DMS53 treated with DMSO at 0.1 percent for 48 hours (cell line): ENCODE measurements at regions not wholly inside any gene's neighbourhood (a gene's known extent, or its start where the extent isn't known, plus 50 kb on each side); places are given as distances from the start of the nearest gene placed in this dataset.

Source experiments
- DNase-seq: peaks from one replicate; lab custom pipeline; 2025; ENCODE audit not compliant: unreplicated experiment; lab: John Stamatoyannopoulos, UW

- DNase-seq, result no peak
These were observed 222.8 kb downstream of the PTPRC start for GRCh38 chr1:198861636-198862035.

- no peak for DNase-seq
These were observed 225.9 kb downstream of the PTPRC start for GRCh38 chr1:198864695-198865094.

- no peak for DNase-seq
These were observed 226.5 kb downstream of the PTPRC start for GRCh38 chr1:198865319-198865718.

GRCh38 chr1:198867182-198867581 is 228.3 kb downstream of the PTPRC start:
- no peak for DNase-seq

- peak; percentile 67 for DNase-seq
These were observed 234.9 kb downstream of the PTPRC start for GRCh38 chr1:198873696-198874230.

- no peak for DNase-seq
These were observed 237.6 kb downstream of the PTPRC start for GRCh38 chr1:198876371-198876871.

GRCh38 chr1:198878566-198878965 is 239.7 kb downstream of the PTPRC start:
- no peak for DNase-seq

- DNase-seq, result no peak
These were observed 241.0 kb downstream of the PTPRC start for GRCh38 chr1:198879711-198880306.

GRCh38 chr1:198880397-198880796 is 241.6 kb downstream of the PTPRC start:
- no peak for DNase-seq

GRCh38 chr1:198880818-198881597 is 242.2 kb downstream of the PTPRC start:
- peak; percentile 91 for DNase-seq

GRCh38 chr1:198883184-198883583 is 244.3 kb downstream of the PTPRC start:
- DNase-seq, result no peak

GRCh38 chr1:198887866-198888265 is 249.0 kb downstream of the PTPRC start:
- no peak for DNase-seq

- DNase-seq, result no peak
These were observed 249.6 kb downstream of the PTPRC start for GRCh38 chr1:198888379-198888943.

GRCh38 chr1:198889101-198889500 is 250.3 kb downstream of the PTPRC start:
- DNase-seq, result no peak

GRCh38 chr1:198889749-198890148 is 250.9 kb downstream of the PTPRC start:
- no peak for DNase-seq

GRCh38 chr1:198890214-198890930 is 251.5 kb downstream of the PTPRC start:
- peak; percentile 73 for DNase-seq

GRCh38 chr1:198892065-198892464 is 253.2 kb downstream of the PTPRC start:
- peak; percentile 73 for DNase-seq

- DNase-seq, result no peak
These were observed 254.3 kb downstream of the PTPRC start for GRCh38 chr1:198893141-198893540.

GRCh38 chr1:198893763-198894444 is 255.1 kb downstream of the PTPRC start:
- no peak for DNase-seq

GRCh38 chr1:198901266-198901665 is 262.4 kb downstream of the PTPRC start:
- DNase-seq, result no peak

GRCh38 chr1:198902655-198903054 is 263.8 kb downstream of the PTPRC start:
- no peak for DNase-seq
